HT-29 (cell line): ENCODE measurements at regions not wholly inside any gene's neighbourhood (a gene's known extent, or its start where the extent isn't known, plus 50 kb on each side); places are given as distances from the start of the nearest gene placed in this dataset.

Experiments
- DNase-seq: peaks from one replicate; pipeline ENCODE4 v3.0.0-alpha.2; 2015; ENCODE audit warnings: low spot score

DNA sequence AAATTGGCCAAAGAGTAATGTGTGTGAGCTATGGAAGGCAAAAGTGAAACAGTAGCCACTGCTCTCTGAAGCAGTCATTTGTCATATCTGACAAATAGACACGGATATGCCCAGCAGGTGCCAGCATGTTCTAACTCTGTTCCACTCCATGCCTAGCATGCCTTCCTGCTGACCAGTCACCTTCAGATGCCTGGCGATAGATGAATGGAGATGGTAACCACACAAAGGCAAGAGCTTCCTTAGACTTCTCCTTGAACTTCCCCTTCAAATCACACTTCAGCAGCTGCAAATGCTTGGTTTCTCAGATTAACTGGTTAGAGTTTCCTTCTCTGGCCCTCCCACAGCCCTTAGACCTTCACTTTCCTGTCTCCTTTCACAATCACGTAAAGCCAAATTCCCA is 429.9 kb downstream of the DAD1 start:
- peak; percentile 32 for DNase-seq

DNA sequence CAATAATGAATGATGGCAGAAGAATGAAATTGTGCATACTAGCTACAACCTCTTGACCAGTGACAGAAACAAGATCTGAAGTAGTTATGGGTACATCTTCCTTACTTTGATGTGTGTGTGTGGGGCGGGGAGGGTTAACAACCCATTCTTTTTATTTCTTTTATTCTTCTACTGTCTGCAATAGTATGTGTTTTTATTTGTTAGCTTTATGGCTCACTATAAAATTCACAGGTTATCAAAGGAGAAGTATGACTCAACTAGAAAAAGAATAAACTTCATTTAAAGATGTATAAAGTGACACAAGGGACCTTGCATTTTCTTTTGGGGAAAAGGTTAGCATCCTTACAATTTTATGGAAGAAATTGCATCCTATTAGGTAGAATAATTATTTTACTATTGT is 430.5 kb downstream of the DAD1 start:
- DNase-seq, result no peak

DNA sequence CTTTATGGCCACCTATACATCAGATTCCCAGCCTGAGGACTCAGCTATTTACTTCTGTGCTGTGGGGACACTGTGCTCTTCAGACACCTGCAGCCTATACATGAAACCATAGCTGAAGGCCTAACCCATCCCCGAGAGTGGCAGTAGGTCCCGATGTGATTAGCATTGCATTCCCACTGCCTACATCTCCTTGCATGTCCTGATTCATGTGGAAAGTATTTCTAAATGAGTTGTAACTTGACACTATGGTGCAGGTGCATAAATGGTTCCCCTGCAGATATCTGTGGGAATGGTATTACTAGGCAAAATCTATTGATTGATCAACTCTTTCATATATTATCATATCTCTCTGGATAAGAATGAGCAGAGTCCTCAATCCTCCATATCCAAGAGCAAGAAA is 433.5 kb downstream of the DAD1 start:
- no peak for DNase-seq

DNA sequence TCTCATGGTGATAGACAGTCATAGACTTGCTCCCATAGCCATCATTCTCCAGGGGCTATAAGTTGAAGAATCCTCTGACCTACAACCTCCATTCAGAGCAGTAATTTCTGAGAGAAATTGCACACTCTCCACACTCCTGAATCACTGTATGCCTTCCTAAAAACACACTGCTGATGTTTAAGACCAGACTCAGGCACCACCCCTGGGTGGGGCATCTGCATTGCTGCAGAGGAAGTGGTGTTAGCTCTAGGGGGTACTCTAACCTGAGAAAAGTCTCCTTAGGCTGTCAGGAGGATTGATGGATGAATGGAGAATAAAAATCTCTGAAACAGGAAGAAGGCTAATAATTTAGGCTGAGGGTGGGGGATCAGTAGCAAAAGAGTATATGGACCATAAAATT is 436.1 kb downstream of the DAD1 start:
- DNase-seq, result peak; percentile 26

DNA sequence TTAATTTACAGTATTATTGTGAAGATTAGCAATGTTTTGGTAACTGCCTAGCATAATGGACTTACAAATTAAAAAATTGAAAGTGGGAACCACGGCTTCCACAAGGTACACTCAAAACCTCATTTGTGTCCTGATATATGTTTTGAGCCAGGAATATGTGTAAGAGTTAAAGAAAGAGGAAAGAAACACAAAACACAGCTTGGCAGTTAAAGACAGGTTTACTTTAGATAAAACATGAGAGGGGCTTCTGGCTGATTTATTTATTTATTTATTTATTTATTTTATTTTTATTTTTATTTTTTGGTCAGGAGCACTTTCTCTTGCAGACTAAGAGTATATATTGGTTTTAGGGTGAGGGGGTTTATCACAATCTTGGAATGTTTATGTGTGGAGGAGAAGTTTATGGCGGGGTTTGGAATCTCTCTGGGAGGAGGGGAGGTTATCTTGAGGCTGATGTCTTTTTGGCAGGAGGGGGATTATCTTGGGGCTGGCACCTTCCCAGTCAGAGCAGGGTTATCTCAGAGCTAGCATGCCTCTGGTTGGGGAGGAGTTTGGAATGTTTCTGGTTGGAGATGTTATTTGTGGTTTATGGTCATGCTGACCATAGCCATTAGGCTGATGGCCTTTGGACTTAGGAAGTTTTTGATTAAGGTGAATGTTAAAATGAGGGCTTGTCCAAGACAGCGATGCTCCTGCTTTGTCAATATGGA is 436.7 kb downstream of the DAD1 start:
- peak; percentile 21 for DNase-seq

DNA sequence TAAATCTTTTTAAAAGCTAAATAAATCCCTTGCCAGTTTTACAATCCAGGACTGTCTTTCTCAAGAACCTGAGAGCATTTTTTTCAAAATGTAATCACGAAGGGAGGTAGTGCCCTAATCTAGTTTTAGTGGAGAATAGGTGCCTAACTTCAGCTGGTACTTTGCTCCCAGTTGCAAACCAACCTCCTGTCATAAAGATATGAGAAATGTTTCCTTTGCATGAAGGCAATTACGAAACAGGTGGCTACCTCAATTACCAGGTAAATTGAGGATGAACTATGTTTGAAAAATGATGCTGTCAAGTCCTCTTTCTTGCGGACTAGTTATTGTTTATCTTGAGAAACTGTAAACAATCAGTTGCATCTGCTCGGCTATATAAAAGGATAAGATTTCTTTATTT is 437.9 kb downstream of the DAD1 start:
- no peak for DNase-seq

DNA sequence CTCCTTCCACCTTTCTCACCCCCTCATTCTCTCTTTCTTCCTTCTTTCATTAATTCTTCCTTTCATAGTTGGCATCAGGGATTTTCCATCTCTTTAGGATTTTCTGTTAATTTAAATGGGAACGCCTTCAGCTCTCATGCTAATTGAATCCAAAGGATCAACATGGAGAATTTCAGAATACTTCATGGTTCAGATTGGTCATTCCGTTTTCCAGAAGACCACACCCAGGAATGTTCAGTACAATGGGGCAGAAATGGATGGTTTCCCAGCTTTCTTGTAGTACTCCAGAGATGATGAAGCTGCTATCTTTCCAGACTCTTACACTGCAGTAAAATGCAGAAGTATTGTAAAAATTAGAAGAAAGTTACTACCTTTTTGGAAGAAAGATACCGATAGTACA is 440.0 kb downstream of the DAD1 start:
- DNase-seq, result no peak

DNA sequence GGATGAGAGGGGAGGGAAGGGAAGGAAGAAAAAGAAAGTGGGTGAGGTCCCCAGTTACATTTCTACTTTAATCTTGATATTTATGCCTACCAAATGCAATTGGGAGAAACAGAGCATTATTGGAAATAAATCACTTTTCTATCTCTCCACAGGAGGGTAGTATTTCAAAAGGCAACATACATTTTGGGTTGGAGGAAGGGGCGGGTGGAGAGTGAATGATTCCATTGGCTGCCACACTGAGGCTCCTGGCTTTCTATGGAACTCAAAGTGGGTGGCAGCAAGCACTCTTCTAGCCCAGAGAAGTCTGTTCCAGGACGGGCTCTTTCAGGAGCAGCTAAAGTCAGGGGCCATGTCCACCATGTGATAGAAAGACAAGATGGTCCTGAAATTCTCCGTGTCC is 441.3 kb downstream of the DAD1 start:
- peak; percentile 22 for DNase-seq

DNA sequence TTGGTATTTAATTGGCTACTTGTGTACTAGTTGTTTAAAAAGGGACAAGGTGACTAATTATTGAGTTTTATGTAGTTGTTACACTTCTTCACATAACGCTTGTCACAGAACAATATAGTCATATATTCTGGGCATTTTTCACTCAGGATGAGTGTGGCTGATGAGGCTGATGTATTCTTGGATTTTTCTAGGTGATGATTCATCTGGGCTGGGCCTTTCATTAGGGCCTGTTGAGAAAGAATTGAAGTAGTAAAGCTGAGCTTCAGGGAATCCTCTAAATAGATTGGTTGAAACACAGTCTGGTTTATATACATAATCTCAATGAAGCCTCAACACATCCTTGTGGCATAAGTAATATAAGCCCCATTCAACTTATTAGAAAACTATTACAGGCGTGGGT is 445.7 kb downstream of the DAD1 start:
- DNase-seq, result no peak

DNA sequence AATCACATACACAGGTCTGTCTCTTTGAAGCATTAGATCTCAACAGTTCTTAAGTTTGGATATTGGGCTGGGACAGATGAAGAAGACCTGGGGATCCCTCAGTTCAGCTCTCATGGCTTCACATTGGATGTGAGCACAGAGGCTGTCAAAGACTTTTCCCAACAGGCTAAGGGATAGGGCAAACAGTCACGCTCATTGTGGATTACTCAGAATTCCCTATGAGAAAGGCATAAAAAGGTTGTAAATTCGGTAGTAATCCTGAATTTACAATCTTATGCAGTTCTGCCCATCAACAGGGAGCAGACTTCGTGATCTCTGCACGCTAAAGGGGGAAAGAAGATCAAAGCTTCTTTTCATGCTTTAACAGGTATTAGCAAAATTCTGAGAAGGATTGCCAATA is 448.4 kb downstream of the DAD1 start:
- DNase-seq, result no peak

DNA sequence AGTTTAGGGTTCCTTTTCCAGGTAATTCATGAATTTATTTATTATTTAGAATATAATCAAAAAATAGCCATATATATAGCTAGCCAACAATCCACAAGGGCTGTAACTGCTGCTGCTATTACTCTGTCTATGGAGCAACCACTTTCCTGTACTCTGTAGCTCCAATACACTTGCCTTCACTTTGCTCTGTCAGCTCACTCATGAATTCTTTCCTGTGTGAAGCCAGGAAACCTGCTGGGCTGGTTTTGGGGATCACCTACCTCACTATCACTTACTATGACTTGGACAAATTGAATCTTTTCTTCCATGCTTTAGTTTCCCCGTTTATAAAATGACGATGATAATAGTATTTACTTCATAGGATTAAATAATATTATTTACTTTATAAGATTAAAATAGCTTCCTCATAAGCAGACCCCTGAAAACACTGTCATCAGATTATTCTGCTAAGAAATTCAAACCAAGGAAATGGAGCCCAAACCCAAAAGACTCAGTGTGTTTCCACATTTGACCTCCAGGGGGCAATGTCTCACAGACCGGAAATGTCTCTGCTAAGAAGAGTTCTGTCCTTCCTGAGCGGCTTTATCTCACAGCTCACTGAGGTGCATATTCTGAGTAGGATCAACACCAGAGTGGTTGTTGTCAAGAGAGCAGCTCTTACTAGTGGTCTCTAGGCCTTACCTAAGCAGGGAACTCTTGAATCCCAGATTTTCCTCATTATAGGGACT is 457.1 kb downstream of the DAD1 start:
- peak; percentile 41 for DNase-seq

DNA sequence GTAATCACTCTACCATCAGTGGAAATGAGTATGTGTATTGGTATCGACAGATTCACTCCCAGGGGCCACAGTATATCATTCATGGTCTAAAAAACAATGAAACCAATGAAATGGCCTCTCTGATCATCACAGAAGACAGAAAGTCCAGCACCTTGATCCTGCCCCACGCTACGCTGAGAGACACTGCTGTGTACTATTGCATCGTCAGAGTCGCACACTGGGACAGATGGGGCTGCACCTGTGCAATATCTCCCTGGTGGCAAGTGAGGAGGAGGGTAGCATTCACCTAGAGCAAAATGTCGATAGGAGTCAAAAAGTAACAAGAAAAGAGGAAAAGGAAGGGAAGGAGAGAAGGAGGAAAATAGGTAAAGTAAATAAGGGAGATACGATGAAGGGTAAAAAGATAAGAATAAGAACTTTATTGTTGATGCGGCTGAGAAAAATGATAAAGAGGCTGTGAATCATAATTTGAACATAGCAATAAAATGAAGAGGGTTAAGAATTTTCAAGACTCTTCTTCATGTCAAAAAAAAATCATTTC is 450.5 kb upstream of the OR4E1 start:
- DNase-seq, result no peak

DNA sequence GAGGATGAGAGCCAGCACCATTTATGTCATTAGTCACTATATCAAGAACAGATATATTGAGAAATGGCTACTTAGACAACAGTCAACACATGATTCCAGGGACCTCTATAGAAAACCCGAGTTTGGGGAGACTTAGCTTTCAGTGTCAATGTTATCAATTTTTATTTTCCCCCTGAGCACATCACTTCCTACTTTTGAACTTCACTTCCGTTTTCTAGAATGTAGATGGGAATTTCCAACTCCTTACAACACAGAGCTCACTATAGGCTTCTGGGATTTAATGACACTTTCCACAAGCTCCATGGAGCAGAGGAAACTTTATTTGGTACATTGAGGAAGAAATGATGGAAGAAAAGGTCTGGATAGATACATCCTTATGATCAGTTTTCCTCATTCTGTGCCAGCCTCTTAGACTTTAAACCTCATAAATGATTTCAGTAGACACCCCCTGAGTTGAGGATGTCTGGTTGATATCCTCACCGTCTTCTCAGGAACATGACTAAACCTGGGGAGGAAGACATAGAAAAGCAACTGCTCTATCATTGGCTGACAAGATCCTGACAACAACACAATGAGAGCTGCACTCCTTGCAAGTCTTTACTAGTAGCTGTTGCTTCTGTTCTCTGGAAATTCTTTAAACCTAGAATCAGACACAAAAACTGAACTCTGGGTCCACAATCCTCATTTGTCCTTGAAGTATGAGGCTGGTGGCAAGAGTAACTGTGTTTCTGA is 449.4 kb upstream of the OR4E1 start:
- DNase-seq, result no peak

DNA sequence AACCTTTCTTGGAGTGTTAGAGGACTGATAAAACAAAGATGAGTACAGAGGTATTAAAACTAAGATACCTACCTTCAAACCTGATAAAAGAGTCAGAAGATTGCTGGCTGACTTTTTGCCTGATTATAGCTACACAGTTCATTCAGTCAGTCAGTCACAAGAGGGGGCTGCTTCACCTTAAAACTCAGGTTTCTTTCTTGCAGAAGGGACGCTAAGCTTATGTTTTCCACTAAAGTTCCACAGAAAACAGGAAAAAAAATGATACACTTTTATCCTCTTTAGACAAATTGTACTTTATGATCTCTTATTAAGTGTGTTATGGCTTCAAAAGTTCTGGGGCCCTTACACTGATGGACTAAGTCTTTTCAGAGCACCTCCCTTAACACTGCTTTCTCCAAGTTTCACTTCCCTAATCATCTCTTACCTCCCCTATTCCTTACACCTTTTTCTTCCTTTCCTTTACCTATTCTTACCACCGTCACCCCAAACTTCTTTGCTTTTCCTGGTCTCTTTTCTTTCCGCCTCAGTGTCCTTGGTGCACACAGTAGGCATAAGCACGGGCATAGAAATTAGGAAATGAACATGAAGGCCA is 448.7 kb upstream of the OR4E1 start:
- DNase-seq, result peak; percentile 15

DNA sequence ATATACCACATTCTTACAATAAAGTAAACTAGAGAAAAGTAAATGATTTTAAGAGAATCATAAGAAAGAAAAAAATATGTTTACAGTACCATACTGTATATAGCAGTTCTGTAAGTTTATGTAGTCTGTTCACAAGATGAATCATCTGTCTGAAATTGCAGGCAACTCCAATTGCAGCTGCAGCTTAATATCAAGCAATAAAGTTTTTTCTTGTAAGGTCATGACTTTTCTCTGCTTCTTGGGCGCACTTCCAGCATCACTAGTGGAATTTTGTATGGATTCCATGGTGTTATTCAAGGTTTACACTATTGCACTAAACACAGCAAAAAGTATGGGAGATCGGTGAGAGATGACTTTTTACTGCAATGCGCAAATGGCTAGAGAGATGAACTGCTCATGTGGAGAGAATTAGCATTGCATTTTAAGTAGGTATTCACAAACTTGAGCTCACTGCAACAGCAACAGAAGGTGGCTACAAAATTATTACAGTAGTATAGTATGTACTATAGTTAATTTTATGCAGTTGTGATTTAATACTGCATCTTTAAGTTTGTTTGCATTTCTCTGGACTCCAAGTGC is 445.4 kb upstream of the OR4E1 start:
- DNase-seq, result no peak

DNA sequence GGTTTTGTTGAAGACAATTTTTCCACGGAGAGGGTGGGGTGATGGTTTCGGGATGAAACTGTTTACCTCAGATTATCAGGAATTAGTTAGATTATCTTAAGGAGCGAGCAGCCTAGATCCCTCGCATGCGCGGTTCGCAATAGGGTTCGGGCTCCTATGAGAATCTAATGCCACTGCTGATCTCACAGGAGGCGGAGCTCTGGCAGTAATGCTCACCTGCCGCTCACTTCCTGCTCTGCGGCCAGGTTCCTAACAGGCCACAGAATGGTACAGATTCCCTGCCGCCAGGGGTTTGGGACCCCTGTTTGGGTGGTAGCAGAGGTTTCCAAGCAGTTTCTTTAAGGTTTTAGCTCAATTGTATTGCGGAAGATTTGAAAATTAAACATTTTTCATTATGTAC is 439.8 kb upstream of the OR4E1 start:
- DNase-seq, result no peak

DNA sequence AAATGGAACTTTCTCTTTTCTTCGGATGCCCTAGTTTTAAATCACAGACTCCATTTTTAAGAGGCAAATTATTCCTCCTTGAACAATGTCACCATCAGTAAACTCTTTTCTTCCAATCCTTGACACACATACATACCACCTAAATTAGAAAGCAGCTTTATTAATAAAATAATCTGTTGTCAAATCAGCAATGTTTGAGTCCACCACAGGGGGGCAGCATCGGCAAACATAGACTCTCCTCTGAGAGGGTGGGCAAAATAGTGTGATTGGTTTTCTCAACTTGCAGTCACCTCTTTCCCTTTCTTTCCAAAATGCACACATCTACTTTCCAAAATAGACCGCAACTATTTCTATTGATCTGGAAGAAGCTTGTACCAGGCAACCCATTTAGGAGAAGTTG is 438.4 kb upstream of the OR4E1 start:
- peak; percentile 28 for DNase-seq

DNA sequence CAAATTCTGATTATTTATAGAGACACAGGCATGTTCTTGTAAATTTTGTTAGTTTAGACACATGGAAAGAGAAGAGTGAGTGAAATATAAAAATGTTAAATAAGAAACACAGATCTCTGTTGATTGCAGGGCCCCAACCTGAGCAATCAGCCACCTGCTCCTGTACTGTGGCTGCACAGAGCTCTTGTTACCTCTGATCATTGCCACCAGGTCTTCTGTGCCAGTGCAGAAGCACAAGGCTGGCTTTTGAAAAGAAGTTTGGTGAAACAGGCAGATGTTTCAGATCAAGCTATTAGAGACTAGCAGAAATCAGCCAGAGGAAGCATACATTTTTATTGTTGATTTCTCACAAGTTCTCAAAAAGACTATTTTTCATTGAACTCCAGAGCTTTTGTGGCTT is 434.1 kb upstream of the OR4E1 start:
- DNase-seq, result no peak

DNA sequence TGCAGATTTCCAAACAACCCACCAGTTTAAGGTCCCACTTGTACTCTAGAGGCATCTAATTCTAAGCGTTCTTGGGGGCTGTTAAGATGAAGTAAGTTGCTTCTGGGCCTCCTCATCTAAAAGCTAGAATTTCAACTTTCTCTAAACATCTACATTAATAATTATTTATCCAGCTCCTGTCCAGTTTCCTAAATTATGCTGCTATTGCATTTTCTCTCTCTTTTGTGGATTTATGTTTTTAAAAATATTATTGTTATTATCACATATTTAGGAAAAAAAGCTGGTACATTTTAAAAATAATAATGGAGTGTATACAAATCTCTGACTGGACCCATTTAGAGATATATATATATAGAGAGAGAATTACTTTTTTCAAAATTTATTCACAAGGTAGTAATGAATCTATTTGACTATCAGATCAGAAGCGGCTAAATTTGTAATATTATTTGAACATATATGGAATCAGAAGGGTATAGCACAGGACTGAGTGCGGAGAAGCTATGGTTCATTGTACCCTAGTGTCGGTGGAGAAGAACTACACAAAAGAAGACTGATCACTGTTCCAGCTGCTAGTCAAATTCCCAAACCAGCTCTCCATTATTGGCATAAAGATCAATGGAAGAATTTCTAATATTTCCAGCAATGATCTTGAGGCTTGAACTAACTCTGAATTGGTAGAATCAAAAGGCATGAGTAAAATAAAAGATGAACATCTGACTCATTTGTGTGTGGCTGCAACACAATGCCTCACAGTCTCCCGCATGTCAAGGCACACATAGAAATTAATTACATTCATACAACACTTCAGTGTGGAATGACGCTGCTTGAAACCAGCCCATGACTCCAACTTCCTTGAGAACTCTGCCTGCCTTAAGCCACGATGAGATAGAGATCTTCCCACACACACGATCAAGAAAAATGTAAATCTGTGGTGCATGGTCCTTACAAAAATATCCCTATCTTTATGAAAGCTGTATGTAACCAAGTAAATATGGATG is 433.4 kb upstream of the OR4E1 start:
- no peak for DNase-seq

DNA sequence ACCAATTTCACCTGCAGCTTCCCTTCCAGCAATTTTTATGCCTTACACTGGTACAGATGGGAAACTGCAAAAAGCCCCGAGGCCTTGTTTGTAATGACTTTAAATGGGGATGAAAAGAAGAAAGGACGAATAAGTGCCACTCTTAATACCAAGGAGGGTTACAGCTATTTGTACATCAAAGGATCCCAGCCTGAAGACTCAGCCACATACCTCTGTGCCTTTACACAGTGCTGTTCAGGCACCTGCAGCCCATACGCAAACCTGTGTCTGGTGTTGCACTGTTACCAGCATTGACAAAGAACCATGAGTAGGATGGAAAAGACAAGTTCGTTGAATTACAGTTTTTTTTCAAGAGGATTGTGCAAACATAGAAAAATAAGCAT is 432.0 kb upstream of the OR4E1 start:
- DNase-seq, result no peak
